ENCODE measurements at regions not wholly inside any gene's neighbourhood (a gene's known extent, or its start where the extent isn't known, plus 50 kb on each side); places are given as distances from the start of the nearest gene placed in this dataset.

GRCh38 chr3:103189941-103190340 lies 755.1 kb downstream of the ZPLD1 start:
- TF ChIP-seq, protein P1, sequence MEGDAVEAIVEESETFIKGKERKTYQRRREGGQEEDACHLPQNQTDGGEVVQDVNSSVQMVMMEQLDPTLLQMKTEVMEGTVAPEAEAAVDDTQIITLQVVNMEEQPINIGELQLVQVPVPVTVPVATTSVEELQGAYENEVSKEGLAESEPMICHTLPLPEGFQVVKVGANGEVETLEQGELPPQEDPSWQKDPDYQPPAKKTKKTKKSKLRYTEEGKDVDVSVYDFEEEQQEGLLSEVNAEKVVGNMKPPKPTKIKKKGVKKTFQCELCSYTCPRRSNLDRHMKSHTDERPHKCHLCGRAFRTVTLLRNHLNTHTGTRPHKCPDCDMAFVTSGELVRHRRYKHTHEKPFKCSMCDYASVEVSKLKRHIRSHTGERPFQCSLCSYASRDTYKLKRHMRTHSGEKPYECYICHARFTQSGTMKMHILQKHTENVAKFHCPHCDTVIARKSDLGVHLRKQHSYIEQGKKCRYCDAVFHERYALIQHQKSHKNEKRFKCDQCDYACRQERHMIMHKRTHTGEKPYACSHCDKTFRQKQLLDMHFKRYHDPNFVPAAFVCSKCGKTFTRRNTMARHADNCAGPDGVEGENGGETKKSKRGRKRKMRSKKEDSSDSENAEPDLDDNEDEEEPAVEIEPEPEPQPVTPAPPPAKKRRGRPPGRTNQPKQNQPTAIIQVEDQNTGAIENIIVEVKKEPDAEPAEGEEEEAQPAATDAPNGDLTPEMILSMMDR (conservative IDR thresholded peaks at IDR 0.05; ENCODE audit: low read depth, low read length), result no peak
- DNase-seq (ENCODE audit: low read depth), result no peak
- no peak overlapping the region for H3K4me3 ChIP-seq (ENCODE audit: low read depth, low read length)

- DNase-seq (ENCODE audit: low read depth), result peak; percentile 12
- TF ChIP-seq, protein P1 (conservative IDR thresholded peaks at IDR 0.05; ENCODE audit: low read depth, low read length), result no peak
- H3K4me3 ChIP-seq (ENCODE audit: low read depth, low read length), result no peak overlapping the region
These were observed 760.4 kb downstream of the ZPLD1 start for GRCh38 chr3:103195216-103195615.

DNA sequence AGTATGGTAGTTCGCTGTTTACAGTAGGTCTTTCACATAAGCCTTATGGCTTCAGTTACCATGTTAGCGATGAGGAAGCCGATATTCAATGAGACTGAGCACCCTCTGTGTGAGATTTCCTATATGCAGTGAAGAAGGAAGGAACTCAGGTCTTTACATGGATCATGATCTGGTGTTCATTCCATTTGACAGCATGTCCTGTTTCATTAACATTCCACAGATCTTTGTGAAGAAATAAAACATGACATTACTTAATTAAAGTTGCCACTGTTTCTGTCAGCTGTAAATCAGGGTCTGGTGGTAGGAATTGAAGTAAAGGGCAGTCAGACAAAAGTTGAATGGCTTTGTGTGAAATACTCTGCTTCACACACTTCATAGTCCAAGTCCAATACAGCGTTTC lies 768.6 kb downstream of the ZPLD1 start:
- DNase-seq (ENCODE audit: low read depth), result no peak
- TF ChIP-seq, protein P1 (conservative IDR thresholded peaks at IDR 0.05; ENCODE audit: low read depth, low read length), result no peak

DNA sequence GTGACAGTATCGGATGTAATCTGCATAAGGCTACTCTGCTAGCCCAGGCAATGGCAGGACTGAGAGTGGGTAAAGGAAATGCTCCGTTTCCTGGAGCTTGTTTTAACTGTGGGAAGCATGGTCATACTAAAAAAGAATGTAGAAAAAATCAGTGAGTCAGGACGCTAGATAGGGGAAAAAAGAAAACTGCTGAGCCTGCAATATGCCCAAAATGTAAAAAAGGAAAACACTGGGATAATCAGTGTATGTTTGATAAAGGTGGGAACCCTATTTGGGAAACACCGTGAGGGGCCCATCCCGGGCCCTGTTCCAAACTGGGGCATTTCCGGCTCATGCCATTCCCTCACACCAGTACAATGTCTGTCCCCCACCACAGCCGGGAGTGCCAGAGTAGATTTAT lies 775.8 kb downstream of the ZPLD1 start:
- TF ChIP-seq, protein P1 (conservative IDR thresholded peaks at IDR 0.05; ENCODE audit: low read depth, low read length), result no peak
- DNase-seq (ENCODE audit: low read depth), result no peak

More for the DNA sequence above, 768.6 kb downstream of the ZPLD1 start:
- no peak overlapping the region for H3K4me3 ChIP-seq (ENCODE audit: low read depth, low read length)

DNA sequence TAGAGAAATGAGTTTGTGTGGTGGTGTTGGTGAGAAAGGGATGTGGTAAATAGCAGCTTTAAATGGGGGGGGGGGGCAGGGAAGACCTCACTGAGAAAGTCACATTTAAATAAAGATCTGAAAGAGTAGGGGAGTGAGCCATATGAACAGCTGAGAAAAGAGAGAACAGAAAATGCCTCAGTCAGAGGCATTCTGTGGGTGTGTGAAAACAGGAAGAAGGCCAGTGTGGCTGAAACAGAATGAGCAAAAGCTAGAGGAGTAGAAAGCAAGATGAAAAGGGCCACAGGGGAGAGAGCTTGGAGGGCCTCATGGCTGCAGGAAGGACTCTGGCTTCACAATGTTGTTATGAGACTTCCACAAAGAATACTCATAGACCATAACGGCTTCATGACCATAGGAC lies 783.3 kb downstream of the ZPLD1 start:
- TF ChIP-seq, protein P1 (conservative IDR thresholded peaks at IDR 0.05; ENCODE audit: low read depth, low read length), result no peak
- peak; percentile 1 for DNase-seq (ENCODE audit: low read depth)
- no peak overlapping the region for H3K4me3 ChIP-seq (ENCODE audit: low read depth, low read length)

More for the DNA sequence above, 775.8 kb downstream of the ZPLD1 start:
- no peak overlapping the region for H3K4me3 ChIP-seq (ENCODE audit: low read depth, low read length)

DNA sequence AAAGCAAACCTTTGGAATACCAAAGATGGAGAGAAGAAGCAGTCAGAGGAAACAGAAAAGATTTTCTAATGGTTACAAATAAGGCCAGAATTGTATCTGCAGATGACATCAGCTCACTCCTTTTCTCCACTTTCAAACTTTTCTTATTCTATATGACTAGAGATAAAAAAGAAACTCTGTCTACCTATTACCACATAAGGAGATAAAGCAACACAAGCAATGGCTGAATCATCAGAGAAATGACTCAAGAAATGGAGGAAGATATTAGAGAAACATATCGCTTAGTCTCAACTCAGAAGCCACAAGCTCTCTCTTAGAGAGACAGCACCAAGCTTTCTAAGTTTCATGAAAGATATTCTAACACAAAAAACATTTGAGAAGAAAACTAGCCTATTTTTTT lies 784.0 kb downstream of the ZPLD1 start:
- TF ChIP-seq, protein P1 (conservative IDR thresholded peaks at IDR 0.05; ENCODE audit: low read depth, low read length), result no peak
- no peak overlapping the region for H3K4me3 ChIP-seq (ENCODE audit: low read depth, low read length)
- DNase-seq (ENCODE audit: low read depth), result peak; percentile 7

GRCh38 chr3:103227651-103228050 lies 792.8 kb downstream of the ZPLD1 start:
- TF ChIP-seq, protein P1 (conservative IDR thresholded peaks at IDR 0.05; ENCODE audit: low read depth, low read length), result no peak
- H3K4me3 ChIP-seq (ENCODE audit: low read depth, low read length), result no peak overlapping the region
- DNase-seq (ENCODE audit: low read depth), result no peak
